ENCODE measurements at regions not wholly inside any gene's neighbourhood (a gene's known extent, or its start where the extent isn't known, plus 50 kb on each side); places are given as distances from the start of the nearest gene placed in this dataset.

GRCh38 chr1:60876952-60877351 is 205.4 kb upstream of the NFIA start:
- no peak overlapping the region for H3K4me3 Mint-ChIP-seq
- Histone ChIP-seq H3K4me3 (replicated peaks in 1 of 3; ENCODE audit: low read depth in 2 of 3, low read length in 3 of 3) (no peak overlapping the region), H3K79me2 (ENCODE audit: insufficient read depth, low read length) (no peaks in the 10 kb centered on the region), H3K9me3 (replicated peaks in 1 of 2; ENCODE audit: control insufficient read depth in 1 of 2, insufficient read depth in 1 of 2, low read length in 2 of 2) (no peaks in the 10 kb centered on the region), H3K27ac (ENCODE audit: low read depth in 1 of 2, low read length in 2 of 2) (no peak overlapping the region), H3K9ac (ENCODE audit: insufficient read depth, low read length, poor library complexity, severe bottlenecking) (no peak overlapping the region), H3K36me3 (replicated peaks in 1 of 2; ENCODE audit: control insufficient read depth in 1 of 2, insufficient read depth in 2 of 2, low read length in 2 of 2) (no peaks in the 10 kb centered on the region), H4K20me1 (ENCODE audit: insufficient read depth, low read length) (no peaks in the 10 kb centered on the region), H3K27me3 (ENCODE audit: control insufficient read depth in 2 of 2, insufficient read depth in 2 of 2, low read length in 2 of 2) (no peaks in the 10 kb centered on the region), H3K4me2 (replicated peaks; ENCODE audit: extremely low read depth, low read length, poor library complexity, severe bottlenecking) (no peak overlapping the region), H2AFZ (ENCODE audit: insufficient read depth, low read depth, low read length, poor library complexity, severe bottlenecking) (no peak overlapping the region), H3K4me1 (ENCODE audit: control insufficient read depth in 1 of 2, insufficient read depth in 2 of 2, low read length in 2 of 2) (no peaks in the 10 kb centered on the region)
- no peak overlapping the region for H3K27ac Mint-ChIP-seq
- peaks cover 0 to 3% (median 0%) of the 10 kb centered on the region in 7 donors for H3K9me3 Mint-ChIP-seq
- no CpG with 5 or more reads among the region's 1 CpG for WGBS (ENCODE audit: insufficient coverage)
- no peaks in the 10 kb centered on the region for H3K36me3 Mint-ChIP-seq
- DNase-seq, result no peak
- intact Hi-C loops (cut with micrococcal nuclease), result no loop called here
- TF ChIP-seq CTCF (IDR thresholded peaks at IDR 0.05), result no peak
- H3K4me1 Mint-ChIP-seq, result peaks cover 4% of the 10 kb centered on the region
- peaks cover 0 to 2% (median 0%) of the 10 kb centered on the region in 3 donors for H3K27me3 Mint-ChIP-seq (ENCODE audit: low read depth in 3 of 3)

GRCh38 chr1:60875138-60875537 is 207.2 kb upstream of the NFIA start:
- Histone ChIP-seq H3K4me3 (replicated peaks in 1 of 3; ENCODE audit: low read depth in 2 of 3, low read length in 3 of 3) (no peak overlapping the region), H3K79me2 (ENCODE audit: insufficient read depth, low read length) (no peaks in the 10 kb centered on the region), H3K27me3 (ENCODE audit: control insufficient read depth in 2 of 2, insufficient read depth in 2 of 2, low read length in 2 of 2) (no peaks in the 10 kb centered on the region), H3K27ac (ENCODE audit: low read depth in 1 of 2, low read length in 2 of 2) (no peak overlapping the region), H4K20me1 (ENCODE audit: insufficient read depth, low read length) (no peaks in the 10 kb centered on the region), H3K9me3 (replicated peaks in 1 of 2; ENCODE audit: control insufficient read depth in 1 of 2, insufficient read depth in 1 of 2, low read length in 2 of 2) (no peaks in the 10 kb centered on the region), H3K36me3 (replicated peaks in 1 of 2; ENCODE audit: control insufficient read depth in 1 of 2, insufficient read depth in 2 of 2, low read length in 2 of 2) (no peaks in the 10 kb centered on the region), H3K4me2 (replicated peaks; ENCODE audit: extremely low read depth, low read length, poor library complexity, severe bottlenecking) (no peak overlapping the region), H2AFZ (ENCODE audit: insufficient read depth, low read depth, low read length, poor library complexity, severe bottlenecking) (no peak overlapping the region), H3K9ac (ENCODE audit: insufficient read depth, low read length, poor library complexity, severe bottlenecking) (no peak overlapping the region), H3K4me1 (ENCODE audit: control insufficient read depth in 1 of 2, insufficient read depth in 2 of 2, low read length in 2 of 2) (no peaks in the 10 kb centered on the region)
- H3K27me3 Mint-ChIP-seq (ENCODE audit: low read depth in 3 of 3), result peaks cover 0 to 2% (median 0%) of the 10 kb centered on the region in 3 donors
- H3K9me3 Mint-ChIP-seq, result peaks cover 0 to 3% (median 0%) of the 10 kb centered on the region in 7 donors
- no peaks in the 10 kb centered on the region for H3K36me3 Mint-ChIP-seq
- DNase-seq, result no peak
- intact Hi-C loops (cut with micrococcal nuclease), result no loop called here
- H3K4me1 Mint-ChIP-seq, result peaks cover 7% of the 10 kb centered on the region
- no peak for TF ChIP-seq CTCF (IDR thresholded peaks at IDR 0.05)
- WGBS (ENCODE audit: insufficient coverage), result 80% methylated on average over 1 of the region's 1 CpG
- no peak overlapping the region for H3K4me3 Mint-ChIP-seq
- no peak overlapping the region for H3K27ac Mint-ChIP-seq
